ENCODE measurements at regions not wholly inside any gene's neighbourhood (a gene's known extent, or its start where the extent isn't known, plus 50 kb on each side); places are given as distances from the start of the nearest gene placed in this dataset.

DNA sequence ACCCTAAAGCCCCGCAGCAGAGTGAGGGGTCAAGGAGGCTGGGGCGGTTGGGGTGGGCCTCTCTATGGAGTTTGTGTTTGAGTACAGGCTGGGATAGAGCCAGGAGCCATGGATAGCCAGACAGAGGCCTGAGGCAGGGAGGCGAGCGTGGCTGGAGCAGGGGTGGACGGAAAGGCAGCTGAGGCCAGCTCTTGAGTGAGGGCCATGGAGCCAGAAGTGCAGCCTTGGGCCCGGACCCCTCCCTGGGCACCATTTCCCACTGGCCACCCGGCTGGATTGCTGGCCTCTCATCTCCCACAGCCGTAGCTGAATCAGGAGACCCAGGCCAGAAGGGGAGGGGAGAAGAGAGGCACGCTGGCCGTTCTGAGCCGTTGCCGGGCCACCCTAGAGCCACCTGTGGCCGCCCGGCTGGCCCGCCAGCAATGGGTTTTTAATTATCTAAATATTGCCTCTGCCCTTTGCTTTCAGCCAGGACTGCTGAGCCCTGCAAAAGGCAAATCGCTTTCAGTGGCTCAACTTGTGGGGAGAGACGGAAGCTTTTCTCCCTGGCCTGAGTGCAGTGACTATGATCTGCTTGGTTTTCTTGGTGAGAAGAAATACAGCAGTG lies 75.2 kb upstream of the GSE1 start:
- TF ChIP-seq CTCF (conservative IDR thresholded peaks at IDR 0.05): no peak
- TF ChIP-seq ZFX (IDR thresholded peaks at IDR 0.05): no peak

Measured in C4-2B (cell line).